ENCODE measurements at regions not wholly inside any gene's neighbourhood (a gene's known extent, or its start where the extent isn't known, plus 50 kb on each side); places are given as distances from the start of the nearest gene placed in this dataset.
A peak's percentile ranks its signal among the peaks of the same experiment; 100 is the strongest.
"Not testable (repeated sequence)": the region's sequence is repeated elsewhere in the genome, so short reads cannot be mapped to it uniquely, and the experiment has no call there.

DNA sequence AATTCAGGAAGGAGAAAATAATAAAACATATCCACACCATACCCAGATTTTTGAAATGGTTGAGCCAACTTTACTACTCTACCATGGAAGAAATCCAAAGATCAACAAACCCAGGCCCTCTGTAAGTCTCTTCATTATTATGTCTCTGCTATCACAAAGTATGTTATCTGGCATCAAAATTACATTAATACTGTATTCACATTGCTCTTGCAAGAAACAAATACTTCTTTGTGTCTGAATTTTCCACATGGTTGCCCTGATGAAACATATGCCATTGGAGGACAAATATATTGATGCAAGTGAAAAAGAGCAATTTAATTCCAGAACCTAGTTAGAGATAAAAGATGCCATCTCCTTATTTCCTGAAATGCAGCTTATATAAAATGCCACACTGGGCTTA lies 204.0 kb downstream of the FZD1 start:
- peak; percentile 14 for DNase-seq

DNA sequence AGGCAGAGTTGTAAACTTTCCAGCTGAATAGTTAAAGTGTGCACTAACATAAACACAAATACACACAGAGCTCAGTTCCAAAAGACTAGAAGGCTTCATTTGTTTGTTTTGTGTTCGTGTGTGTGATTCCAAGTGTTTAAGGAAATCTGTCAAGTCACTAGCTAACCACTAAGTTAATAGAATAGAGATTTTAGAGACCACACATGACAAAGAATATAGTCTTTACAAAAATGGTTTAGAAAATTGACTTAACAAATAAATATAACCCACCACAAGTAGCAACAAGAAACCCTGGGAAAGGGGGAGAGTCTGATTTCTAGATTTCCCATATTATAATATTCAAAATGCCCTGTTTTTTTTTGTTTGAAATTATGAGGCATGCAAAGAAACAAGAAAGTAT lies 209.4 kb downstream of the FZD1 start:
- DNase-seq: no peak

DNA sequence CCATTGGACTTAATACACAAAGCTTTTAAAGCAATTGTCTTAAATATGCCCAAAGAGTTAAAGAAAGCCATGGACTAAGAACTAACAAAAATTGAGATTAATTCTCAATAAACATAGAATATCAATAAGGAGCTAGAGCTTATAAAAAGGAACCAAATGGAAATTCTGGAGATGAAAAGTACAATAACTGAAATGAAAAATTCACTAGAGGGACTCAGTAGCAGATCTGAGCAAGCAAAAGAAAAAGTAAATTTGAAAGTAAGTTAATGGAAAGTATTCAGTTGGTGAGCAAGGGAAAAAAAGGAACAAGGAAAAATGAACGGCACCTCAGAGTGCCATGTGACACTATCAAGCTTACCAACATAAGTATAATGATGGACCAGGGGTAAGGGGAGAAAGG lies 209.8 kb downstream of the FZD1 start:
- DNase-seq: no peak

DNA sequence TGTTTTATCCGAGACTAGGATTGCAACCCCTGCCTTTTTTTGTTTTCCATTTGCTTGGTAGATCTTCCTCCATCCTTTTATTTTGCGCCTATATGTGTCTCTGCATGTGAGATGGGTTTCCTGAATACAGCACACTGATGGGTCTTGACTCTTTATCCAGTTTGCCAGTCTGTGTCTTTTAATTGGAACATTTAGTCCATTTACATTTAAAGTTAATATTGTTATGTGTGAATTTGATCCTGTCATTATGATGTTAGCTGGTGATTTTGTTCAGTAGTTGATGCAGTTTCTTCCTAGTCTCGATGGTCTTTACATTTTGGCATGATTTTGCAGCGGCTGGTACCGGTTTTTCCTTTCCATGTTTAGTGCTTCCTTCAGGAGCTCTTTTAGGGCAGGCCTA lies 216.2 kb downstream of the FZD1 start:
- not testable (repeated sequence) for DNase-seq

DNA sequence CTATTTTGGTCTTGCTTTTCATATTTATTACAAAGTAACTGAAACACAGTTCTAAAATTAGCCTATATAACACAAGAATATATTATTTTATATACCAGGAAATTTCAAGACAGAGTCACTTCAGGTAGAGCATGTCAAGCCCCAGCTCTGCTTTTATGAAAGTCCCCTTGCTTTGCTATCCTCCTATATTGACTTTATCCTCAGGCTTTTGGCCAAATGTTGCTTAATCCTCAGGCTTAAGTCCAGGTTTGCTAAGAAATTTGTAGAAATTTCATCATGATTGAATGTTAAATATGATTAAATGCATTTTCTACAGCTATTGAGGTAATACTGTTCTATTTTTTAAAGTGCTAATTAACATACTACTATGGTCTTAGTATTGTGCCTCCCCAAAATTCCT lies 227.6 kb downstream of the FZD1 start:
- no peak for DNase-seq

DNA sequence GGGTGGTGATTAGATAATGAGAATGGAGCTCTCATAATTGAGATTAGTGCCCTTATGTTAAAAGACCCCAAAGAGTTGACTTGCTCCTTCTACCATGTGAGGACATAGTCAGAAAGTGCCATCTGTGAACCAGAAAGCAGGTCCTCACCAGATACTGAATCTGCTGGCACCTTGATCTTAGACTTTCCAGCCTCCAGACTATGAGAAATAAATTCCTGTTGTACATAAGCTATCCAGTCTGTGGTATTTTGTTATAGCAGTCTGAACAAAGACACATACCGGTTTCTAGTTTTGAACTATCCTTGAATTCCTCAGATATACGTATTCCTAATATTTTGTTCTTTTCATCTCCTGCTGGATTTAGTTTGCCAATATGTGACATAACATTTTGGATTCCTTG lies 228.1 kb downstream of the FZD1 start:
- DNase-seq: no peak

DNA sequence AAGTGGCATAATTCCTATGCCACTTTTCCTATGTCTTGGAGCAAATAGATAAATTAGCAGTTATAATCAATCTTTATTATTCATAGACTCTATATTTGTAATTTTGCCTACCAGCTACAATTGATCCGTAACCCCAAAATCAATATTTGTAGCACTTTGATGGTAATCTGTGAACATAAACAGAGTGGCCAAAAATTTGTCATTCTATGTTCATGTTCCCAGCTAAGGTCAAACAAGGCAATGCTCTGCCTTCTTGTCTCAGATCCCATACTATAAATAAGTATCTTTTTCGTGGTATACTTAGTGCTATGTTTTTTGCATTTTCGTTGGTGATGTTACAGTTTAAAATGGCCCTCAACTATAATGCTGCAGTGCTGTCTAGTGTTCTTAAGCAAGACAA lies 228.5 kb downstream of the FZD1 start:
- no peak for DNase-seq

DNA sequence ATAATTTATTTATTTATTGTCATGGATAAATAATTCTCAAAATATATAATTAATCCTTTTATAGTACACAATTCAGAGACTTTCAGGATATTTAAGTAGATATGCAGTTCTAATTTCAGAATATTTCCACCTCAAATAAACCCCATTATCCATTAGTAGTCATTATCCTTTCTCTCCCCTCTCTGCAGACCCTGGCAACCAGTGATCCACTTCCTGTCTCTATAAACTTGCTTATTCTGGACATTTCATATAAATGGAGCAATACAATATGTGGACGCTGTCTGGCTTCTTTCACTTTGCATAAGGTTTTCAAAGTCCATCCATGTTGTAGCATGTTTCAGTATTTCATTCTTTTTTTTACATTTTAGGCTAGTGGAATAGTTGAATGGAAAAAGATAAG lies 230.2 kb downstream of the FZD1 start:
- no peak for DNase-seq

DNA sequence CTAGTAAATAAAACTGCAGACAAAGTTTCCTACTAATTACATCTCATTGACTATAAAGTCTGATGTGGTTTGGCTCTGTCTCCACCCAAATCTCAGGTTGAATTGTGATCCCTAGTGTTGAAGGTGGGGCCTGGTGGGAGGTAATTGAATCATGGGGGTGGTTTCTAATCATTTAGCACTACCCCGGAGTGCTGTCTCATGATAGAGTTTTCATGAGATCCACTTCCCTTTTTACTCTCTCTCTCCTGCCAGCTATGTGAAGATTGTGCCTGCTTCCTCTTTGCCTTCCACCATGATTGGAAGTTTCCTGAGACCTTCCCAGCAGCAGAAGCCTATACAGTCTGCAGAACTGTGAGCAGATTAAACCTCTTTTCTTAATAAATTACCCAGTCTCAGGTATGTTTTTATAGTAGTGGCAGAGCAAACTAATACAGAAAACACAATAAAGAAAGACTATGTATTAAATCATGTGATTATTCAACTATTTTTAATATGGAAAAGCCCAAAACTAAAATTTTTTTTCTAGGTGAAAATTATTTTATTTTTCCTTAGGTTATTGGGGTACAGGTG lies 232.1 kb downstream of the FZD1 start:
- no peak for DNase-seq

DNA sequence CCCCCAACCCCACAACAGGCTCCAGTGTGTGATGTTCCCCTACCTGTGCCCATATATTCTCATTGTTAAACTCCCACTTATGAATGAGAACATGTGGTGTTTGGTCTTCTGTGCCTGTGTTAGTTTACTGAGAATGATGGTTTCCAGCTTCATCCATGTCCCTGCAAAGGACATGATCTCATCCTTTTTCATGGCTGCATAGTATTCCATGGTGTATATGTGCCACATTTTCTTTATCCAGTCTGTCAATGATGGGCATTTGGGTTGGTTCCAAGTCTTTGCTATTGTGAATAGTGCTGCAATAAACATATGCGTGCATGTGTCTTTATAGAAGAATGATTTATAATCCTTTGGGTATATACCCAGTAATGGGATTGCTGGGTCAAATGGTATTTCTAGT lies 233.0 kb downstream of the FZD1 start:
- DNase-seq: not testable (repeated sequence)

DNA sequence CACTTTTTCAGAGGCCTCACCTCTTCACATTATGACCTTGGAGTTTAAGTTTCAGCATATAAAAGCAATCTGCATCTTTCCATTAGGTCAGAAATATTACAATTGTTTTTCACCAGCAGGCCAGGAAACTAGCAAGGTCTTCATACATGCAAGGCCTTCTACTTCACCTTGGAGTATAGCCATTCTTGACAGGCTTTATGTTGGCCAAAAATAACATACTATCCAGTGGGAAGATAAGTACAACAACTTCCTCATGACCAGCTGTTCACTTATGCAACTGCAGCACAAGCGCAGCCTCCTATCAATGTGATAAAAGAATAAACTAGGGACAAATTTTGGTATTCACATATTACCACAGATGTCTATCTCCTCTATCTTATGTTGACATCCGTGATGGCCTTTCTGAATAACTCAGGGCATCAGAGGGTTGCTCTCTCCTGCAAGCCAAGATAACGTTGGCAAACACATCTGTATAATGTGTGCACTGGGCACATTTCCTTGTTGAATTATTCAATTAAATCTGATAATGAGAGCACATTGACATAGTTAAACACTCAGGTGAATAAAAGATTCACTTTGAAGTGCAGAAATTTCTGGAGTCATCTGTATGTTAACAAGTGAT lies 239.8 kb downstream of the FZD1 start:
- no peak for DNase-seq

DNA sequence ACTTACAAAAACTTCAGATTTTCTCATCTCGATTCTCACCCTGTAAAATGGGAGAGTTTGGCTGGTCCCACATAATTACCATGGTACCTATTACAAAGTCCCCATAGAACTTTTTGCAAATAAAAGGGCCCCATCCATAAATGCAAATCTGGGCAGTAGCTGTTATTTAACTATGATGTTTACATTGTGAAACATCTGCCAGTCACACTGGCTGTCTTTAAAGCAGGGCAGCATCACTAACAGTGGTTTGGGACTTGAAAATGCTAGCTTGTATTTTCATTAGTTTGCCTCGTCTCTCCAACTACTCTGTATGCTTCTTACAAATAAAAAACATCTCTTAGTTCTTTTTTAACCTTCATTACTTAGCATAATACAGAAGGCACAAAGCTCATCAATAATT lies 240.7 kb downstream of the FZD1 start:
- no peak for DNase-seq

DNA sequence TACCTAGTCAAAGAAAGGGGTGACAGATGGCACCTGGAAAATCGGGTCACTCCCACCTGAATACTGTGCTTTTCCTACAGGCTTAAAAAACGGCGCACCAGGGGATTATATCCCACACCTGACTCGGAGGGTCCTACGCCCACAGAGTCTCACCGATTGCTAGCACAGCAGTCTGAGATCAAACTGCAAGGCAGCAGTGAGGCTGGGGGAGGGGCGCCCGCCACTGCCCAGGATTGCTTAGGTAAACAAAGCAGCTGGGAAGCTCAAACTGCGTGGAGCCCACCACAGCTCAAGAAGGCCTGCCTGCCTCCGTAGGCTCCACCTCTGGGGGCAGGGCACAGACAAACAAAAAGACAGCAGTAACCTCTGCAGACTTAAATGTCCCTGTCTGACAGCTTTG lies 242.7 kb downstream of the FZD1 start:
- DNase-seq: peak; percentile 27

DNA sequence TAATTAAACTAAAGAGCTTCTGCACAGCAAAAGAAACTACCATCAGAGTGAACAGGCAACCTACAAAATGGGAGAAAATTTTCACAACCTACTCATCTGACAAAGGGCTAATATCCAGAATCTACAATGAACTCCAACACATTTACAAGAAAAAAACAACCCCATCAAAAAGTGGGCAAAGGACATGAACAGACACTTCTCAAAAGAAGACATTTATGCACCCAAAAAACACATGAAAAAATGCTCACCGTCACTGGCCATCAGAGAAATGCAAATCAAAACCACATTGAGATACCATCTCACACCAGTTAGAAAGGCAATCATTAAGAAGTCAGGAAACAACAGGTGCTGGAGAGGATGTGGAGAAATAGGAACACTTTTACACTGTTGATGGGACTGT lies 247.6 kb downstream of the FZD1 start:
- DNase-seq: not testable (repeated sequence)

DNA sequence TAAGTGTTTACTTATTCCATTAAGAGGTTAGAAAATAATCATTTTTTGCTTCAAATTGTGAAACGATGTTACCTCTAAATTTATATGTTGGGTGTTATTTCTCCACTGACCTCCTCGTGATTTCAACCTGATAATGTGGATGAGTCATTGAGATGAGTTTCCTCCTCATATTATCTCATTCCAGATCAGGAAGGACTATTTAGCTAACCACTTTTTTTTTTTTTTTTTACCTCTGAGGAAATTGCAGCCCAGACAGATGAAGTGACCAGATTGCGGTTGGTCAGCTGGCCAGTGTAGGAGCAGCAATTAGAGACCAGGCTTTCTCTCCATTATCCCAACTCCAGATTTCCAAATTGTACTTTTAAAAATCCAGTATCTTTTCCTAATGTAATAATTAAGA lies 248.7 kb downstream of the FZD1 start:
- DNase-seq: no peak

DNA sequence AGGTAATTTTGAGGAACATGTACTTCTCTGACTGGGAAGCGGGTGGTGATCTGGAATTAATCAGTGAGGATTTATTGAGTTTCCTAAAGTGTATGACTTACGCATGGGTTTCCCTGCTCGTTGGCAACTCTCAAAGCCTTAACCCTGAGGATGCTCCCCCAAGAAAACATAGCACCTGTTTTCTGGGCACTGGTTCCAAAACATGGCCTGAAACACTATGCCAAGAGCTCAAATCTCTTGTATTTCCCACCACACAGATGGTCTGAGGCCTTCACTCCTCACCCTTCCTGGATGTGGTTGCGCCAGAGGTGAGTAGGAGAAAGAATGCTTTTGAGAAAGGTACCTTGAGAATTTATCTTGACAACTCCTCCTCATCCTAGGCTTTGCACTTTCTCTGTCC lies 250.4 kb downstream of the FZD1 start:
- DNase-seq: peak; percentile 73

DNA sequence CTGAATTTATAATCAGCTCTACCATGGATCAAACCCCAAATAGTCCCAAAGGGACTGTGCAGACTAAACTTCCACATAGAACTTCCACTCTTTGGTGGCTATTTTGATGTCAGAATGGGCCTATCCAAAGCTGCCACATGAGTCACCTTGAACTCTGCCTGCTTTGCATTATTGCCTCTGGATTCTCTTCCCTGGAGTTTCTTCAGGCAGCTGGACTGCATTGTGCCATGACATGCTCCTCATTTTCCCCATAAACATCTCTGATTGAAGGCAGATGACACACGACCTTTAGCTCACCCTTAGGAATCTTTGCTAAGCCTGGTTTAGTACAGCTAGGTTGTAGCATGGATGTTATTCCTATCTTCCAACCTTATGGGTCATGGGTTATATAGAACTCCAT lies 251.7 kb downstream of the FZD1 start:
- peak; percentile 88 for DNase-seq

DNA sequence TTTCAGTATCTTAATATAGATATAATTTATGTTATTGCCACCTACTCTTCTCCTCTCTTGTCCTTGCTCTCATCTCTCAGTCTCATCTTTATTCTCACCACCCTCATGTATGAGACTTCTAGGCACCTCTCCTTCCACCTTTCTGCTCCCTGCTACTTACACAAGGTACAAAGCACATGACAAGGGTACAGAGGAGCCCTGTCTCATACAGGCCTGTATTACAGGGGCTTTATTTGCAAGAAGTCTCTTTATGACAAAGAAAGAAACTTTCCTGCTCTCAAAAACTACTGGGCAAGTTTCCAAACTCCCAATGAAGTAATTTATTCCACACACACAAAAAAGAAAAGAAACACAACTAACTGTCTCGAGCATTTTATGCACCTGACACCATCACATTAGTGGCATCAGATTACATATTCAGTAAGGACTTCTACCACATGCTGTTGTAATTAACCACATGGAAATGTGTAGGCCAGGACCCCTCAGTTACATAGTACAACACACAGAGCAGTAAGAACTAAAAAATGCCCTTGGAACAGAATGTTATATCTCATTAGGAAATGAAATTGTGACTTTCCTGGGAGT lies 253.1 kb downstream of the FZD1 start:
- DNase-seq: peak; percentile 96

DNA sequence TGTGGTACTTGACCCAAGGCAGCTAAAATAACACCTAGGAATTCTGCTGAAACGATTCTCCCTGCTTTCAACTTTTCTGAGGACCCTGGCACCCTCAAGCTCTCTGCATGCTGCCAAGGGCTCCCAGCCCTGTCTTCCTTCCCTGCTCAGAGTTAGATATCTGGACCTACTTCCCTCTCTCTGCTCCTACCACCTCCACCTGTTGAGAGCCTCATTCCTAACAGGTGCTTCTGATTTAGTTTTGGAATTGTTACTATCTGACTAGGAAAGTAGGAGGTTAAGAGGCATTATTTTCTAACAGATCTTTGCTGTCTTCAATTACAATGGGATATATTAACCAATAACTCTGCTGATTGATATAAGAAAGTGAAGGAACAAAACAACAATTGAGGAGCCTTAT lies 253.8 kb downstream of the FZD1 start:
- no peak for DNase-seq

DNA sequence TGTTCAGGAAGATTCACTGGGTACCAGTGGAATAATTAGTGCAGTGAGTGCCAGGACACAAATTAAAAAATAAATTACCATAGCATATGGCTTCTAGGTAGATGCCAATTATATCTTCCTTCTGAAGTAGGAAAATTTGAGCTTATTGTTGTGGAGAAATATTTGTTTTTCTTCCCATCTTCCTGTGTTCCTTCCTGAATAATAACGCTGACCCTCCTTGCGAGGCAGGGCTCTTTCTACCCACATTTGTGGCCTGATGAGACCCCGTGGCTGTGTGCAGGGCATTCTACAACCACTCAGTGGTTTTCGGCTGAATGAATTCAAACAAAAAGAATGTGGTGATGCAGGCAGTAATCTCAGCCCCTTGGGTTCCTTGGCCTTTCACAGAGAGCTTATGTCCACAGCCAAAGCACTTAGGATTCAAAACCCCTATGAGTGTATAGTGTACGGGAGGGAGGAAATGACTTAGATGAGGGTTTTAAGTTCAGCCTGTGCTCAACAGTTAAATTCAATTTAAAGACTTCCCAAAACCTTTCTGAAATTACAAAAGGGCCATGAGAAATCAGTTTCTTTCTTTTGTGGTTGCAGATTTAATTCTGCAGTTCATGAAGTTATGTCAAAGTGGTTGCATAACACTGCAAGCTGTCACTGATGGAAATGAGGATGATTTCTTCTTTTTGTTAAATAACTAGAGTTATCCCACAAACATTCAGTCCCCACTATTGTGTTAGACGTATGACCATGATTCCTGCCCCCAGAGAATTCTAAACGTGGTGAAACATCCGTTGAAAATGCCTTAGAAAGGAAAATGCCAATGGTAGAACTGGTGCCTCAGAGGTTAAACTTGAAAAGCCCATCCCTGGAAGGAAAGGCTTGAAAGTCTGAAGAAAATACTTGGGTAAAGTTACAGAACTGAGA lies 255.3 kb downstream of the FZD1 start:
- DNase-seq: no peak

DNA sequence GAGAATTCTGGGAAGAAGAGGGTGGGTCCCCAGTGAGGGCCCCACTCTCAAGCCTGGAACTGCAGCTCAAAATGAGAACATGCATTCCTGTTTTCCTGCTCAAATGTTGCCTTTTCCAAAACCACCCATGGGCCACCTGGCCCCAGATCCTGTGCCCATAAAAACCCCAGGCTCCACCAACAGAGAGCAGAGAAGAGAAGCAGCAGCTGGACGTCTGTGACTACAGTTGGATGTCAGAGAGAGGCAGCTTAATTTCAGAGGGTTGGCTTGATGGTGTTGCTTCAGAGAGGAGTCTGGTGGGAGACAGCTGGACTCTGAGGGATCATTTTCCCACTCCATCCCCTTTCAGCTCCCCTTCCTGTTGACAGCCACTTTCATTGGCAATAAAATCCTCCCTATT lies 256.4 kb downstream of the FZD1 start:
- DNase-seq: peak; percentile 89

DNA sequence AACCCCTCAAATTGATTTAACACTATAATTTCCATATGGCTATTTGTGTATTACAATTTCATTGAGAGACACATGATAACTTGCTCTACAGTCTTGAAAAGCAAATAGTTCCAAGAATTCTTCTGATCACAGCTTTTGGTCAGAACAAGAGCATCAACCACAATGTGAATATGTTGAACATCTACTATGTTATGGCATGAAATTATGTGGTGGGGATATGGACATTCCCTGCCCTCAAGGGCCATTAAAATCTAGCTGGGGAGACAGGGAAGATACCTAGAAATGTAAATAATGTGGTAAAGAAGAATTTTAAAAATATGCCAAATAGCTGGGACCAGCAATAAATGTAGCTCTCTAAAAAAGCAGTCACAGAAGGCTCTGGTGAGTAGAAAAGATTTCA lies 262.2 kb downstream of the FZD1 start:
- DNase-seq: no peak

DNA sequence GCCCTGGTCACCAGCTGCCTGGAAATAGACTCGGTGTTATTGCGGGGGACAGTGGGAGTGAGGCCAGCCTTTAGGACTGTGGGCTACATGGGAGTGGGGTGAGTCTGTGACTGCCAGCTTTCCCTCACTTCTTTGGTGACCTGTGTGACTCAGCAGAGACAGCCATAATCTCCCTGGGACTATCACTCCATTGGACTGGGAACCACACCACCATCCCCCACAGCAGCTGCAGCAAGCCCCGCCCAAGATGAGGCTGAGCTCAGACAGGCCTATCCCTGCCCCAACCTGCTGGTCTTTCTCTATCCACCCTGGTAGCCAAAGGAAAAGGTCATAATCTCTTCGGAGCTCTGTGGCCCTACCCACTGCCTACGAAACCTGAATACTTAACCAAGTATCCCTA lies 263.2 kb downstream of the FZD1 start:
- DNase-seq: no peak

DNA sequence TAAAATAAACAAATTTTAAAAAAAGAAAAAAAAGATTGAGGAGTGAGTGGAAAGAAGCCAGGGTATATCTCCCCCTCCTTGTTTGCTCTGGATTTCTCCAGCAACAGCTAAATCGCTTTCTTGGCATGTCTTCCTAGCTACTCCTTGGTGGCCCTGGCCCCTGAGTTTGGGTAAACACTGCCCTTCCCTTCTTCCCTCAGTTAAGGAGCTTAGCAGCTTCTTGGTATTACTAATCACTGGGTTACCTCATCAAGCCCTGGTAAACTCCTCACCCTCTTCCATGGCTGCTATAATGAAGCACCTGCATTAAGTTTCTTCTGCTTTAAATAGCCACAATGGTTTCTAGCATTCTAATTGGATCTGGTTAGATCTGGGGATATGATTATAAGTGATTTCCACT lies 269.8 kb downstream of the FZD1 start:
- peak; percentile 18 for DNase-seq
